ENCODE measurements at regions not wholly inside any gene's neighbourhood (a gene's known extent, or its start where the extent isn't known, plus 50 kb on each side); places are given as distances from the start of the nearest gene placed in this dataset.

DNA sequence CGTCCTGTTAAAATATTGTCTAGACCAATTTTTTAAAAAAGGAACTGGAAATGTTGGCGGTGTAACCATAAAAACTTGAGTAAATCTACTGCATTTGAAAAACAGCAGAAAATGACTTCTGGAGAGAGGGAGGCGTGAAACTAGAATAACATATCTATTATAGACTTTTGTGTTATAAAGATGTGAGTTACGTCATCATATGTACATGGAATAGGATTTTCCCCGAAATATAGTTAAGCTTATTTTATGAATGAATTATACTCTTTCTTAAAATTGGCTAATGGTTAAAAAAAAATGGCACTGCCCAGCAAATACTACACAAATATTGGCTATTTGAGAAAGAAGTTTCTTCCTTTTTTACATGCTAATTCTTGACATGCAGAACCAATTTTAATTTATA lies 147.1 kb upstream of the TEX13C start:
- TF ChIP-seq, protein P1, sequence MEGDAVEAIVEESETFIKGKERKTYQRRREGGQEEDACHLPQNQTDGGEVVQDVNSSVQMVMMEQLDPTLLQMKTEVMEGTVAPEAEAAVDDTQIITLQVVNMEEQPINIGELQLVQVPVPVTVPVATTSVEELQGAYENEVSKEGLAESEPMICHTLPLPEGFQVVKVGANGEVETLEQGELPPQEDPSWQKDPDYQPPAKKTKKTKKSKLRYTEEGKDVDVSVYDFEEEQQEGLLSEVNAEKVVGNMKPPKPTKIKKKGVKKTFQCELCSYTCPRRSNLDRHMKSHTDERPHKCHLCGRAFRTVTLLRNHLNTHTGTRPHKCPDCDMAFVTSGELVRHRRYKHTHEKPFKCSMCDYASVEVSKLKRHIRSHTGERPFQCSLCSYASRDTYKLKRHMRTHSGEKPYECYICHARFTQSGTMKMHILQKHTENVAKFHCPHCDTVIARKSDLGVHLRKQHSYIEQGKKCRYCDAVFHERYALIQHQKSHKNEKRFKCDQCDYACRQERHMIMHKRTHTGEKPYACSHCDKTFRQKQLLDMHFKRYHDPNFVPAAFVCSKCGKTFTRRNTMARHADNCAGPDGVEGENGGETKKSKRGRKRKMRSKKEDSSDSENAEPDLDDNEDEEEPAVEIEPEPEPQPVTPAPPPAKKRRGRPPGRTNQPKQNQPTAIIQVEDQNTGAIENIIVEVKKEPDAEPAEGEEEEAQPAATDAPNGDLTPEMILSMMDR (IDR thresholded peaks at IDR 0.05) = no peak
- no peak for TF ChIP-seq POLR2AphosphoS5 (IDR thresholded peaks at IDR 0.05)

Measured in prostate gland (tissue), 2 donors.